Astrocyte (in vitro differentiated cells and primary cell): ENCODE measurements at regions not wholly inside any gene's neighbourhood (a gene's known extent, or its start where the extent isn't known, plus 50 kb on each side); places are given as distances from the start of the nearest gene placed in this dataset.

Experiments used
- DNase-seq: peaks from one replicate; pipeline ENCODE4 v3.0.0-alpha.2; 2010; ENCODE audit warnings: low read depth
- FAIRE-seq: peaks from 2 replicates; lab custom pipeline; 2011; peaks lifted over from hg19 to GRCh38; lab: Jason Lieb, UNC
- H2AFZ ChIP-seq: 2 replicates; pipeline ENCODE4 v1.6.0; 2012; ENCODE audit warnings: low read depth, low read length, inconsistent platforms
- H3K27ac ChIP-seq: 2 replicates; pipeline ENCODE4 v1.5.1; 2011; ENCODE audit warnings: low read depth, low read length, inconsistent platforms
- H3K27me3 ChIP-seq: 2 replicates; pipeline ENCODE4 v1.6.0; 2011; ENCODE audit warnings: low read length, inconsistent platforms; ENCODE audit not compliant: insufficient read depth
- H3K36me3 ChIP-seq: 2 replicates; pipeline ENCODE4 v1.5.1; 2011; ENCODE audit warnings: low read length, inconsistent platforms; ENCODE audit not compliant: insufficient read depth
- H3K4me1 ChIP-seq: 2 replicates; pipeline ENCODE4 v1.5.1; 2011; ENCODE audit warnings: low read length, inconsistent platforms; ENCODE audit not compliant: insufficient read depth
- H3K4me2 ChIP-seq: 2 replicates; pipeline ENCODE4 v1.6.0; 2012; ENCODE audit warnings: low read length, inconsistent platforms
- H3K4me3 ChIP-seq: 2 replicates; pipeline ENCODE4 v1.5.1; 2011; ENCODE audit warnings: low read depth, mild to moderate bottlenecking, low read length, inconsistent platforms; ENCODE audit not compliant: insufficient read depth
- H3K79me2 ChIP-seq: 2 replicates; pipeline ENCODE4 v1.6.0; 2012; ENCODE audit warnings: mild to moderate bottlenecking, low read length, inconsistent platforms; ENCODE audit not compliant: insufficient read depth
- H3K9ac ChIP-seq: 2 replicates; pipeline ENCODE4 v1.6.0; 2012; ENCODE audit warnings: mild to moderate bottlenecking, low read length, inconsistent platforms
- H3K9me3 ChIP-seq: 2 replicates; pipeline ENCODE4 v1.5.1; 2012; ENCODE audit warnings: low read depth, mild to moderate bottlenecking, low read length, inconsistent platforms; ENCODE audit not compliant: insufficient read depth
- H4K20me1 ChIP-seq: 2 replicates; pipeline ENCODE4 v1.6.0; 2012; ENCODE audit warnings: low read length, inconsistent platforms; ENCODE audit not compliant: insufficient read depth
- H3K27ac Mint-ChIP-seq: one replicate; pipeline ENCODE4 v1.8.0; 2021; ENCODE audit warnings: mild to moderate bottlenecking, mixed read lengths; ENCODE audit not compliant: unreplicated experiment
- H3K27me3 Mint-ChIP-seq: one replicate; pipeline ENCODE4 v1.8.0; 2021; ENCODE audit warnings: low read depth, mixed read lengths; ENCODE audit not compliant: unreplicated experiment
- H3K36me3 Mint-ChIP-seq: one replicate; pipeline ENCODE4 v1.8.0; 2021; ENCODE audit warnings: low read depth, mixed read lengths; ENCODE audit not compliant: unreplicated experiment
- H3K4me1 Mint-ChIP-seq: one replicate; pipeline ENCODE4 v1.8.0; 2021; ENCODE audit warnings: low read depth, mixed read lengths; ENCODE audit not compliant: unreplicated experiment
- H3K4me3 Mint-ChIP-seq: one replicate; pipeline ENCODE4 v1.8.0; 2021; ENCODE audit warnings: mild to moderate bottlenecking, moderate library complexity, mixed read lengths; ENCODE audit not compliant: unreplicated experiment
- H3K9me3 Mint-ChIP-seq: one replicate; pipeline ENCODE4 v1.8.0; 2021; ENCODE audit warnings: mild to moderate bottlenecking, mixed read lengths; ENCODE audit not compliant: unreplicated experiment
- EZH2 ChIP-seq: IDR thresholded peaks from 2 replicates; pipeline ENCODE4 v1.6.1; 2012; ENCODE audit warnings: mild to moderate bottlenecking, low read length, inconsistent platforms; ENCODE audit not compliant: insufficient read depth
- TF ChIP-seq, protein P1 (sequence below): IDR thresholded peaks from 2 replicates; pipeline ENCODE4 v1.5.1; 2011; ENCODE audit warnings: low read depth, mild to moderate bottlenecking, inconsistent platforms, low read length, moderate library complexity; ENCODE audit not compliant: insufficient read depth

DNA sequence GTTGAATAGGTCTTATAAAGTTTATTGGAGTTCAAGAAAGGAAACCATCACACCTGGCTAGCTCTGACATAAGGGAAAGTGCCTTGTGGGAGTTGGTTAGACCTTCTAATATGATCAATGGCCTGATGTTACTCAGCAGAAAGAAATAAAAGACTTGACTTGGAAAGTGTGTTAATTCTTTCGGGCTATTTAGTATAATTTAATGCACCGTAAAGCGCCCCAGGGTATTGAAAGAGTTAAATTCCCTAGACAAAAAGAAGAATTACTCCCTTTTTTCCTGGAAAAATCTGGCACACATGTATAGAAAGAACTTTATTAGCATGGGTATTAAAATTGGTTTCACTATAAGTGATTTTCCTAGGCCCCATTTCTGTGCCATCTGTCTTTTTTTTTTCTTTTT is 1125.7 kb upstream of the FLRT2 start:
- Histone ChIP-seq H2AFZ (no peak overlapping the region), H3K9me3 (no peaks in the 10 kb centered on the region), H3K27me3 (no peaks in the 10 kb centered on the region), H3K9ac (no peak overlapping the region), H3K4me3 (no peak overlapping the region), H3K4me2 (no peak overlapping the region), H4K20me1 (no peaks in the 10 kb centered on the region), H3K36me3 (no peaks in the 10 kb centered on the region), H3K27ac (no peak overlapping the region), H3K79me2 (no peaks in the 10 kb centered on the region), H3K4me1 (no peaks in the 10 kb centered on the region)
- Mint-ChIP-seq H3K4me1 (no peaks in the 10 kb centered on the region), H3K9me3 (no peaks in the 10 kb centered on the region), H3K27ac (no peak overlapping the region), H3K4me3 (no peak overlapping the region), H3K36me3 (no peaks in the 10 kb centered on the region), H3K27me3 (no peaks in the 10 kb centered on the region)
- DNase-seq (no peak), FAIRE-seq (no peak)
- TF ChIP-seq, protein P1, sequence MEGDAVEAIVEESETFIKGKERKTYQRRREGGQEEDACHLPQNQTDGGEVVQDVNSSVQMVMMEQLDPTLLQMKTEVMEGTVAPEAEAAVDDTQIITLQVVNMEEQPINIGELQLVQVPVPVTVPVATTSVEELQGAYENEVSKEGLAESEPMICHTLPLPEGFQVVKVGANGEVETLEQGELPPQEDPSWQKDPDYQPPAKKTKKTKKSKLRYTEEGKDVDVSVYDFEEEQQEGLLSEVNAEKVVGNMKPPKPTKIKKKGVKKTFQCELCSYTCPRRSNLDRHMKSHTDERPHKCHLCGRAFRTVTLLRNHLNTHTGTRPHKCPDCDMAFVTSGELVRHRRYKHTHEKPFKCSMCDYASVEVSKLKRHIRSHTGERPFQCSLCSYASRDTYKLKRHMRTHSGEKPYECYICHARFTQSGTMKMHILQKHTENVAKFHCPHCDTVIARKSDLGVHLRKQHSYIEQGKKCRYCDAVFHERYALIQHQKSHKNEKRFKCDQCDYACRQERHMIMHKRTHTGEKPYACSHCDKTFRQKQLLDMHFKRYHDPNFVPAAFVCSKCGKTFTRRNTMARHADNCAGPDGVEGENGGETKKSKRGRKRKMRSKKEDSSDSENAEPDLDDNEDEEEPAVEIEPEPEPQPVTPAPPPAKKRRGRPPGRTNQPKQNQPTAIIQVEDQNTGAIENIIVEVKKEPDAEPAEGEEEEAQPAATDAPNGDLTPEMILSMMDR: no peak
- no peak for TF ChIP-seq EZH2

GRCh38 chr14:84409435-84409834 is 1120.5 kb upstream of the FLRT2 start:
- Mint-ChIP-seq H3K27me3 (no peaks in the 10 kb centered on the region), H3K27ac (no peak overlapping the region), H3K4me1 (no peaks in the 10 kb centered on the region), H3K9me3 (peaks cover 4% of the 10 kb centered on the region), H3K4me3 (no peak overlapping the region), H3K36me3 (no peaks in the 10 kb centered on the region)
- TF ChIP-seq, protein P1: no peak
- no peak for TF ChIP-seq EZH2
- Histone ChIP-seq H2AFZ (no peak overlapping the region), H3K4me2 (no peak overlapping the region), H3K9me3 (no peaks in the 10 kb centered on the region), H4K20me1 (no peaks in the 10 kb centered on the region), H3K27ac (no peak overlapping the region), H3K79me2 (no peaks in the 10 kb centered on the region), H3K4me3 (no peak overlapping the region), H3K27me3 (no peaks in the 10 kb centered on the region), H3K9ac (no peak overlapping the region), H3K36me3 (no peaks in the 10 kb centered on the region), H3K4me1 (no peaks in the 10 kb centered on the region)
- DNase-seq: peak; percentile 0
- no peak for FAIRE-seq

DNA sequence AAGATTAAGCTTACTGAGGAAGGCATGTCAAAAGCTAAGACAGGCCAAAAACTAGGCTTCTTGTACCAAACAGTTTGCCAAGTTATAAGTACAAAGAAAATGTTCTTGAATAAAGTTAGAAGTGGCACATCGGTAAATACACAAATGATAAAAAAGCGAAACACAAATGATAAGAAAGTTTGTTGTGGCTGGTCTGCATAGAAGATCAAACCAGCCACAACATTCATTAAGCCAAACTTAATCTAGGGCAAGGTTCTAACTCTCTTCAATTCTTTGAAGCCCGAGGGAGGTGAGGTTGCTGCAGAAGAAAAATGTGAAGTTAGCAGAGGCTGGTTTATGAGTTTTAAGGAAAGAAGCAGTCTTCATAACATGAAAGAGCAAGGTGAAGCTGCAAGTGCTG is 1119.6 kb upstream of the FLRT2 start:
- Histone ChIP-seq H3K27me3 (no peaks in the 10 kb centered on the region), H3K4me3 (no peak overlapping the region), H3K9ac (no peak overlapping the region), H3K4me2 (no peak overlapping the region), H3K79me2 (no peaks in the 10 kb centered on the region), H4K20me1 (no peaks in the 10 kb centered on the region), H2AFZ (no peak overlapping the region), H3K36me3 (no peaks in the 10 kb centered on the region), H3K27ac (no peak overlapping the region), H3K4me1 (no peaks in the 10 kb centered on the region), H3K9me3 (no peaks in the 10 kb centered on the region)
- Mint-ChIP-seq H3K36me3 (no peaks in the 10 kb centered on the region), H3K27ac (no peak overlapping the region), H3K27me3 (no peaks in the 10 kb centered on the region), H3K4me3 (no peak overlapping the region), H3K4me1 (no peaks in the 10 kb centered on the region), H3K9me3 (peaks cover 4% of the 10 kb centered on the region)
- no peak for TF ChIP-seq EZH2
- TF ChIP-seq, protein P1: no peak
- no peak for DNase-seq
- FAIRE-seq: no peak
